Large intestine (tissue), 3 donors: ENCODE measurements at regions not wholly inside any gene's neighbourhood (a gene's known extent, or its start where the extent isn't known, plus 50 kb on each side); places are given as distances from the start of the nearest gene placed in this dataset.
"Not testable (repeated sequence)": the region's sequence is repeated elsewhere in the genome, so short reads cannot be mapped to it uniquely, and the experiment has no call there.

Source experiments
- DNase-seq, 2 donors: peaks; one replicate each; pipeline versions ENCODE4 v3.0.0 to v3.0.0-alpha.2; 2013
- H3K27ac ChIP-seq: one replicate; pipeline ENCODE4 v1.5.1; 2013; ENCODE audit warnings: low read length
- H3K27me3 ChIP-seq: 2 replicates; pipeline ENCODE4 v1.6.1; 2013; ENCODE audit warnings: low read length; ENCODE audit not compliant: control insufficient read depth, insufficient read depth
- H3K36me3 ChIP-seq: 2 replicates; pipeline ENCODE4 v1.6.1; 2013; ENCODE audit warnings: low read length; ENCODE audit not compliant: control insufficient read depth, insufficient read depth
- H3K4me1 ChIP-seq: one replicate; pipeline ENCODE4 v1.6.1; 2013; ENCODE audit warnings: low read length; ENCODE audit not compliant: control insufficient read depth, insufficient read depth
- H3K4me3 ChIP-seq: one replicate; pipeline ENCODE4 v1.5.1; 2013; ENCODE audit warnings: low read length
- H3K9me3 ChIP-seq: one replicate; pipeline ENCODE4 v1.6.1; 2013; ENCODE audit warnings: mild to moderate bottlenecking, low read depth, low read length, moderate library complexity; ENCODE audit not compliant: control insufficient read depth
- WGBS: methylation state at CpG from one replicate; pipeline ENCODE4 v1.1.5; 2013; ENCODE audit warnings: low lambda C conversion rate; ENCODE audit not compliant: insufficient coverage; 5-methylcytosine and 5-hydroxymethylcytosine counted together

DNA sequence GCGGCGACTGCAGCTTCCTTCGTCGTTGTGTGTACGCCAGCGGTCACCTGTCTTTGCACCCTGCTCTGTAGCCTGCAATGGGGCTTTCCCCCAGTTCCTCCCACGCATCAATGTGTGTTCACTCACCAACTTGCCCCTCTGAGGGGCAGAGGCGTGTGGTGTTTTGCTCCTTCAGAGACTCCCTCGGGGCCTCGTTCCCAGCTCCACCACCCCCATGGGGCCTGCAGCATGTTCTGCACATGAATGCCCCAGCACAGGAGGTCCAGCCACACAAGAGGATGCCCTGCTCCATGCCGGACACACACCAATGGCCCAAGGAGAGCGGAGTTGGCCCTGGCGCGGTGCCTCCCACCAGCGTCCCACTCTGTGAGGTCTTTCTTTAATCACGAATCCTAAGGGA, 196.8 kb downstream of the BANP start:
- not testable (repeated sequence) for H3K9me3 ChIP-seq, H3K4me3 ChIP-seq, H3K4me1 ChIP-seq, H3K36me3 ChIP-seq, H3K27me3 ChIP-seq, H3K27ac ChIP-seq, DNase-seq
- WGBS: no CpG with 5 or more reads among the region's 16 CpGs

- H3K9me3 ChIP-seq, H3K27ac ChIP-seq, H3K4me1 ChIP-seq, DNase-seq, H3K27me3 ChIP-seq, H3K36me3 ChIP-seq, H3K4me3 ChIP-seq: not testable (repeated sequence)
- WGBS: no CpG with 5 or more reads among the region's 11 CpGs
Measured at GRCh38 chr16:88148682-88149081, 197.4 kb downstream of the BANP start.

DNA sequence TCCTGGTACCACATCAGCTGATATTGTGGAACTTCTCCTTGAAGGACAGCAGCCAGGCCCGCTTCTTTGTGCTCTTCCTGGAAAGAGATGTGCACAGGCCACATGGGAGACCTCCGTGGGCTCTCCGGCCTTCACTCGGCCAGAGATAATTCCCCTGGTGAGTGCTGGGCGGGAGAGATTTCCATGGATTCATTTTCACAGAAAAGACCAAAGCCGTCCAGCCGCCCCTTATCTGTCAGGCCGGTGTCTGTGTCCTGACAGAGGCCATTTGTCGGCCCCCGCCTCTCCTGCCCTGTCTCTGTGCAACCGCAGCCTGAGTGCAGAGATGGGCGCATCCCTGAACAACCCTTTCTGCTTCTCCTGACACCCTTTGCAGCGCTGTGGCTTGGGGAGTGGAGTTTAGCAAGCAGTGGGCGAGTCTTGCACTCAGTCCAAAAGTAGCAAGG, 197.9 kb downstream of the BANP start:
- not testable (repeated sequence) for H3K27me3 ChIP-seq, H3K9me3 ChIP-seq, DNase-seq, H3K36me3 ChIP-seq, H3K4me1 ChIP-seq, H3K27ac ChIP-seq, H3K4me3 ChIP-seq
- no CpG with 5 or more reads among the region's 14 CpGs for WGBS

- not testable (repeated sequence) for H3K4me1 ChIP-seq, H3K4me3 ChIP-seq, H3K36me3 ChIP-seq, H3K9me3 ChIP-seq, H3K27ac ChIP-seq, H3K27me3 ChIP-seq, DNase-seq
- WGBS: 83% methylated on average over 1 of the region's 3 CpGs
Measured at GRCh38 chr16:88149663-88150062, 198.4 kb downstream of the BANP start.

GRCh38 chr16:88150456-88151128, 199.4 kb downstream of the BANP start:
- not testable (repeated sequence) for H3K27ac ChIP-seq, DNase-seq, H3K36me3 ChIP-seq, H3K4me1 ChIP-seq, H3K27me3 ChIP-seq, H3K4me3 ChIP-seq, H3K9me3 ChIP-seq
- 83% methylated on average over 4 of the region's 27 CpGs for WGBS

DNA sequence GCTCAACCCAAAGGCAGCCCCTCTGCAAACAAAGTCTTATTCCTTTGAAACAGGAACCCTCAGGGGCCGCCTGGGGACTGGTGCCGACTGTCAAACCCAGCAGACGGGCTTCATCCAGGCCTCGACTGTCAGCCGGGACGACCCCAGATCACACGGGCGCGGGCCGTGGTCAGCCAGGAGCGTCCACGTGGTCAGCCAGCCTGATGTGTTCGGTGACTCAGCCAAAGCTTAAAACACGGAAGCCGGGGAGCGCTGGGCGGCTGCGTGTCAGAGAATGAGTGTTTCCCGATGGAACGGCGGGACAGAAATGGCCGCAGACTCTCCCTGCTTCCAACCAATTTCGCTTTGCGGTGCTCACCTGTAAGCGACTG, 199.9 kb downstream of the BANP start:
- not testable (repeated sequence) for H3K27ac ChIP-seq, H3K9me3 ChIP-seq, DNase-seq

GRCh38 chr16:88151859-88152843, 200.9 kb downstream of the BANP start:
- H3K36me3 ChIP-seq, DNase-seq, H3K4me1 ChIP-seq, H3K9me3 ChIP-seq, H3K27ac ChIP-seq, H3K4me3 ChIP-seq, H3K27me3 ChIP-seq: not testable (repeated sequence)
- no CpG with 5 or more reads among the region's 27 CpGs for WGBS

More for the DNA sequence above, 199.9 kb downstream of the BANP start:
- WGBS: no CpG with 5 or more reads among the region's 25 CpGs
- H3K4me1 ChIP-seq, H3K27me3 ChIP-seq, H3K36me3 ChIP-seq, H3K4me3 ChIP-seq: not testable (repeated sequence)

- H3K27ac ChIP-seq, H3K36me3 ChIP-seq, DNase-seq, H3K4me1 ChIP-seq, H3K4me3 ChIP-seq, H3K27me3 ChIP-seq, H3K9me3 ChIP-seq: not testable (repeated sequence)
- no CpG with 5 or more reads among the region's 20 CpGs for WGBS
Measured at GRCh38 chr16:88152879-88153278, 201.6 kb downstream of the BANP start.

GRCh38 chr16:88153516-88153915, 202.3 kb downstream of the BANP start:
- H3K36me3 ChIP-seq, H3K9me3 ChIP-seq, DNase-seq, H3K4me1 ChIP-seq, H3K27ac ChIP-seq, H3K4me3 ChIP-seq, H3K27me3 ChIP-seq: not testable (repeated sequence)
- no CpG with 5 or more reads among the region's 12 CpGs for WGBS

GRCh38 chr16:88154886-88155285, 203.7 kb downstream of the BANP start:
- H3K27me3 ChIP-seq, H3K4me1 ChIP-seq, H3K36me3 ChIP-seq, DNase-seq, H3K4me3 ChIP-seq, H3K27ac ChIP-seq, H3K9me3 ChIP-seq: not testable (repeated sequence)
- WGBS: no CpG with 5 or more reads among the region's 8 CpGs
